ENCODE measurements at regions not wholly inside any gene's neighbourhood (a gene's known extent, or its start where the extent isn't known, plus 50 kb on each side); places are given as distances from the start of the nearest gene placed in this dataset.
A peak's percentile ranks its signal among the peaks of the same experiment; 100 is the strongest.

DNA sequence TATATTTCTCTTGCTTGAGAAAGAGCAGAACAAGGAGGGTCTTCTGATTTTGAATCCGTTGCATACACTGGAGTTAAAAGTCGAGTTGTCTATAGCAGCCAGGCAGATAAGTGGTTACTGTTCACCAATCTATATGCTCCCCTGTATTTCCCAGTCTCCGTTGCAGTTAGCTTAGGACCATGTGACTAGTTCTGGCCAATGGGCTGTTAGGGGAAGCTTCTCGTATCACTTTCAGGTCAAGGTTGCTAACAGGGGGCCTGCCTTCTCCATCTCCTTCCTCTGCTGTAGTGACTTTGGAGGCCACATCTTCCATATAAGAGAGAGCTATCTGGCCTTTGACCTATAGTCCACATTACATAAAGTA lies 188.5 kb upstream of the KBTBD8 start:
- Histone ChIP-seq H3K27me3 (ENCODE audit: insufficient read depth, poor library complexity, severe bottlenecking) (no peaks in the 10 kb centered on the region), H3K4me3 (ENCODE audit: severe bottlenecking) (no peak overlapping the region), H3K4me1 (ENCODE audit: insufficient read depth, poor library complexity, severe bottlenecking) (no peaks in the 10 kb centered on the region), H3K9me3 (ENCODE audit: severe bottlenecking) (no peaks in the 10 kb centered on the region), H3K27ac (ENCODE audit: poor library complexity, severe bottlenecking) (no peak overlapping the region), H3K36me3 (ENCODE audit: low read depth) (no peaks in the 10 kb centered on the region)
- TF ChIP-seq, protein P1, sequence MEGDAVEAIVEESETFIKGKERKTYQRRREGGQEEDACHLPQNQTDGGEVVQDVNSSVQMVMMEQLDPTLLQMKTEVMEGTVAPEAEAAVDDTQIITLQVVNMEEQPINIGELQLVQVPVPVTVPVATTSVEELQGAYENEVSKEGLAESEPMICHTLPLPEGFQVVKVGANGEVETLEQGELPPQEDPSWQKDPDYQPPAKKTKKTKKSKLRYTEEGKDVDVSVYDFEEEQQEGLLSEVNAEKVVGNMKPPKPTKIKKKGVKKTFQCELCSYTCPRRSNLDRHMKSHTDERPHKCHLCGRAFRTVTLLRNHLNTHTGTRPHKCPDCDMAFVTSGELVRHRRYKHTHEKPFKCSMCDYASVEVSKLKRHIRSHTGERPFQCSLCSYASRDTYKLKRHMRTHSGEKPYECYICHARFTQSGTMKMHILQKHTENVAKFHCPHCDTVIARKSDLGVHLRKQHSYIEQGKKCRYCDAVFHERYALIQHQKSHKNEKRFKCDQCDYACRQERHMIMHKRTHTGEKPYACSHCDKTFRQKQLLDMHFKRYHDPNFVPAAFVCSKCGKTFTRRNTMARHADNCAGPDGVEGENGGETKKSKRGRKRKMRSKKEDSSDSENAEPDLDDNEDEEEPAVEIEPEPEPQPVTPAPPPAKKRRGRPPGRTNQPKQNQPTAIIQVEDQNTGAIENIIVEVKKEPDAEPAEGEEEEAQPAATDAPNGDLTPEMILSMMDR (IDR thresholded peaks at IDR 0.05; ENCODE audit: poor library complexity, severe bottlenecking), result no peak
- ATAC-seq (ENCODE audit: low read depth) (no peak), DNase-seq (ENCODE audit: low spot score) (no peak)

DNA sequence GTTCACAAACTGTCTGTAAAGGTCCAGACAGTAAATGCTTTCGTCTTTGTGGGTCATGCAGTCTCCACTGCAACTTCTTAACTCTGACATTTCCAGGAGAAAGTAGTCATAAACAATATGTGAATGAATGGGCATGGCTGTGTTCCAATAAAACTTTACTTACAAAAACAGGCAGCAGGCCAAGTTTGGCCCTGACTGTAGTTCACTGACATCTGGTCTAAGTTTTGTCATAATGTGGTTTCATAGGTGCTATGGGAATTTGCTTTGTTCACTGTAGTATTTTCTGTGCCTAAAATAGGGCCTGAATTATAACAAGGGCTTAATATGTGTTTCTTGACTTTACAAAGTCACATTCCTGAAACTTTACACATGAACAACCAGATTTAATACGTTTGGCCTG lies 186.0 kb upstream of the KBTBD8 start:
- H3K27ac ChIP-seq (ENCODE audit: poor library complexity, severe bottlenecking), result no peak overlapping the region
- TF ChIP-seq, protein P1 (IDR thresholded peaks at IDR 0.05; ENCODE audit: poor library complexity, severe bottlenecking), result no peak
- no peaks in the 10 kb centered on the region for H3K27me3 ChIP-seq (ENCODE audit: insufficient read depth, poor library complexity, severe bottlenecking)
- ATAC-seq (ENCODE audit: low read depth) (peak; percentile 40; the same call in 1 of the 3 replicates), DNase-seq (ENCODE audit: low spot score) (no peak)
- H3K36me3 ChIP-seq (ENCODE audit: low read depth), result no peaks in the 10 kb centered on the region
- H3K9me3 ChIP-seq (ENCODE audit: severe bottlenecking), result no peaks in the 10 kb centered on the region
- no peaks in the 10 kb centered on the region for H3K4me1 ChIP-seq (ENCODE audit: insufficient read depth, poor library complexity, severe bottlenecking)
- H3K4me3 ChIP-seq (ENCODE audit: severe bottlenecking), result no peak overlapping the region

DNA sequence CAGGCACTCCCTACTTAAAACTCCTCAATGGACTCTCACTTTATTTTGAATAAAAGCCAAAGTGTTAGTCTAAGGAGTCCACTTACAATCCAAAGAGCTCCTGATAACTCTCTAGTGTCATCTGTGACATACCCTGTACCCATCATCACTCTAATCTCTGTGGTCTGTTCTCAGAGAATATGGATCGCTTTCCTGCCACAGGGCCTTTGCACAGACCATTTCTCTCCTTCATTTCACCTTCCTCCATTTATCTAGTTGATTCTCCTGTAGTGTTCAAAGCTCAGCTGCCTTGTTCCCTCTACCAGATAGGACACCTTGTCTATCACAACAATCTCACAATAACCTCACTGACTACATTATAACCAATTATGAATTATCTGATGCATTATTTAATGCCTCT lies 185.4 kb upstream of the KBTBD8 start:
- TF ChIP-seq, protein P1 (IDR thresholded peaks at IDR 0.05; ENCODE audit: poor library complexity, severe bottlenecking), result no peak
- no peak for DNase-seq (ENCODE audit: low spot score)
- no peak overlapping the region for H3K4me3 ChIP-seq (ENCODE audit: severe bottlenecking)
- no peaks in the 10 kb centered on the region for H3K9me3 ChIP-seq (ENCODE audit: severe bottlenecking)
- no peak for ATAC-seq (ENCODE audit: low read depth)
- H3K27ac ChIP-seq (ENCODE audit: poor library complexity, severe bottlenecking), result no peak overlapping the region
- H3K36me3 ChIP-seq (ENCODE audit: low read depth), result no peaks in the 10 kb centered on the region
- H3K27me3 ChIP-seq (ENCODE audit: insufficient read depth, poor library complexity, severe bottlenecking), result no peaks in the 10 kb centered on the region
- H3K4me1 ChIP-seq (ENCODE audit: insufficient read depth, poor library complexity, severe bottlenecking), result no peaks in the 10 kb centered on the region

DNA sequence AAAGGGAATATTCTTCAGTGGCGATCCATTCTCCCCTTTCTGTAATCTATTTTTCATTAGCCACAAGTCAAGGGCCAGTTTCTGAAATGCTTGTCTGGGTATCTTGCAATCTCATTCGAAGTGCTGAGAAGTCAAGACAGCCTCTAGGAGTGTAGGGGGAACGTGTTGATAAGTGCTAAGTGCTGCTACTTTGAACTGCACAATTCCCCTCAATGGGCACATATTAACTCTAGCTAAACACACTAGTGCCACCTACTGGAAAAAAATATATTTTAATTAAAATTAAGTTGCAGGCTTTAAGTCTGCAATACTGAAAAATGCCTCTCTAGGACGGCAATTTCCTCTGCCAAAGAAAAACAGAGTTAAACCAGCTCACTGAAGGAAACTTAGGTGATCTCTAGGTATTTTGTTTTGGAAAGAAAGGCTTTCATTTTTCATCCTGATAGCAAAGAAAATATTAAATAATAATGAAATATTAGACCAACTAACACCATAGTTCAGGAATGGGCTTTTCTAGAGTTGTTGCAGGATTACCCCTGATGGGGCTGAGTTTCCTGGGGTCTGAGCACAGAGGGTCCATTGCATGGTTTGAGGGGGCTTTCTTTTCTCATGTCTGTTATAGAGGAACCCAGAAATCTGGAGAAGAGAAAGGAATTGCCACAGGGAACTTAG lies 181.9 kb upstream of the KBTBD8 start:
- no peaks in the 10 kb centered on the region for H3K36me3 ChIP-seq (ENCODE audit: low read depth)
- no peaks in the 10 kb centered on the region for H3K9me3 ChIP-seq (ENCODE audit: severe bottlenecking)
- ATAC-seq (ENCODE audit: low read depth) (peak; percentile 73), DNase-seq (ENCODE audit: low spot score) (no peak)
- no peak overlapping the region for H3K4me3 ChIP-seq (ENCODE audit: severe bottlenecking)
- TF ChIP-seq, protein P1 (IDR thresholded peaks at IDR 0.05; ENCODE audit: poor library complexity, severe bottlenecking), result peak; percentile 81
- H3K4me1 ChIP-seq (ENCODE audit: insufficient read depth, poor library complexity, severe bottlenecking), result no peaks in the 10 kb centered on the region
- no peaks in the 10 kb centered on the region for H3K27me3 ChIP-seq (ENCODE audit: insufficient read depth, poor library complexity, severe bottlenecking)
- H3K27ac ChIP-seq (ENCODE audit: poor library complexity, severe bottlenecking), result no peak overlapping the region

DNA sequence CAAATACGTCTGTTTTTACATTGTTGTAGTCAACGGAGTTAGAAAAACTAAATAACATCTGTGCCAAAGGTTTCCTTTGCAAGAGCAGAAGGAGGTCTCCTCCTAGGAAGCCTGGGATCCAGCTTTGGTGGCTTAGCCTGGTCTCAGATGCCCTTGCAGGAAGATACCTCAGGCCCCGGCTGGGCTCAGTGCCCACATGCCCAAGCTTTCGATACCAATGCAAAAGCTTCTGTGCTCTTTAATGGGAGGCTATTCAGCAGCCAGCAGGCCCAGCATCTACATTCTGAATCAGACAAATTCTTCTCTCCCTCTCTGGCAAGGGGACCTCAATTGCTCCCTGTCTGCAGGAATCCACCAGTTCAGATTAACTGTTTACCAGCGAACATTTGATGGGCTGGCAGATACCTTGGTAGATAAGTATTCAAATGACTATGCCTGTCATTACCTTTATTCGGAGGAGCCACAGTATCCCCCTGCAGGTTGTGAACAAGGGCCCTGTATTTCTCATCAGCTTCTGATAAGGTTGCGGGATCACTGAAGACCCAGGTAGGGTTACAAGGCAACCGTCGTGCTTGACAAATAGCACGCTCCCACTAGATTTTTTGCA lies 180.1 kb upstream of the KBTBD8 start:
- H3K27me3 ChIP-seq (ENCODE audit: insufficient read depth, poor library complexity, severe bottlenecking), result no peaks in the 10 kb centered on the region
- no peak overlapping the region for H3K27ac ChIP-seq (ENCODE audit: poor library complexity, severe bottlenecking)
- H3K4me3 ChIP-seq (ENCODE audit: severe bottlenecking), result no peak overlapping the region
- ATAC-seq (ENCODE audit: low read depth) (no peak), DNase-seq (ENCODE audit: low spot score) (no peak)
- no peaks in the 10 kb centered on the region for H3K9me3 ChIP-seq (ENCODE audit: severe bottlenecking)
- TF ChIP-seq, protein P1 (IDR thresholded peaks at IDR 0.05; ENCODE audit: poor library complexity, severe bottlenecking), result no peak
- no peaks in the 10 kb centered on the region for H3K4me1 ChIP-seq (ENCODE audit: insufficient read depth, poor library complexity, severe bottlenecking)
- H3K36me3 ChIP-seq (ENCODE audit: low read depth), result no peaks in the 10 kb centered on the region
